NK-92 treated with Interleukin-12 subunit alpha and Interleukin-12 subunit beta, amount 100 ng/mL, for 24 hours (cell line): ENCODE measurements at regions not wholly inside any gene's neighbourhood (a gene's known extent, or its start where the extent isn't known, plus 50 kb on each side); places are given as distances from the start of the nearest gene placed in this dataset.

Experiments used
- DNase-seq: peaks from one replicate; lab custom pipeline; 2025; lab: John Stamatoyannopoulos, UW

DNA sequence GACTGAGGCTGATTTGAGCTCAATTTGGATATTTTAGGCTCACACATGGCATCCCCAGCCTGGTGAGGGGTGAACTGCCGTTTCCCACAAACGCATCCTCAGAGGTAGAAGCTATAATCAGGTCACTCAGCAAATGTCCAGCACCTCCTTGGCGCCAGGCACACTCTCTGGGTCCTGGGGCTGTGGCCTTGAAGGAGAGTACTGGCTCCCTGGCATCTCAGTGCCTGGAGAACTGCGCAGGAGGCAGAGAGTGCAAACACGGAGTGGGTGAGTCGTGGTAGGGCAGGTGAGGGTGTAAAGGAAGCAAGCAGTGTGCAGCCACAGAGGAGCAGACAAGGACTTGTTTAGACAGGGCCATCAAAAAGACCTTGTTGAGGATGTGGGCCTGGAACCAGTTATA, 224.0 kb upstream of the ZNF32 start:
- no peak for DNase-seq

DNA sequence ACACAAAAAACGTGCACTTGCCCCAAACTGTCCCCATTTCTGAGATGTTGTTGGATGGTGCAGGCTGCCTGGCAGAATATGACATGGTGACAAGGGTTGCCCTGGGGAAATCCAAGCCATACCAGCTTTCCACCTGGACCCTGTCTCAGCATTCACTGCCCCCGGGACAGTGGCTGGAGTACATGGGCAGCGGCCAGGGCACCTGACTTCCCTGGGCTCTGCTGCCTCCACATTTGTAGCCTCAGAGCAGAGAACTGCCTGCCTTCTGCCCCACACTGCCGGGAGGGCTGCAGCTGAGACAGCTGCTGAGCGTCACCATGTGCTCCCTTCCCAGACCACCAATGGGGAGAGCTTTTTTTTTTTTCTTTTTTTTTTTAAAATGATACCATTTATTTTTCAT, 222.9 kb upstream of the ZNF32 start:
- DNase-seq, result no peak

DNA sequence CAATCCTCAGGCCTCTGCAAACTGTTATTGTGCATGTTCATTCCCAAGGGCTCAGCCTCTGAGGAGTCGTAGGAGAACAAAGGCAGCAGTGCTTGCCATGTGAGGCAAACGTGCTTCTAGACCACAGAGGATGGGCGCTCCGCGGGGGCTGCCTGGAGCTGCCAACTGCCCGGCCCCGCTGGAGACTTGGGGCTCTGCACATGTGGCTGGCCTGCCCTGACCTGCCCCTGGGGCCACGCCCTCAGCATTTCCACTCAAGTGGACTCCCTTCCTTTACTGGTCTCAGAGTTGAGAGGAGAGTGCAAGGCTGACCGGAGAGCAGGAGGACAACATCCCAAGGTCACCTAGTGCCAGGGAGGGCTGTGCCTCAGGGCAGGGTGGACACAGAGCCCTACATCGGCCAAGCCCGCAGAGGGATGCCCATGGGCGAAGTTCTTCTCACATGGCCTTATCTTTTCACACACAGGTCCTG, 222.3 kb upstream of the ZNF32 start:
- DNase-seq, result no peak

DNA sequence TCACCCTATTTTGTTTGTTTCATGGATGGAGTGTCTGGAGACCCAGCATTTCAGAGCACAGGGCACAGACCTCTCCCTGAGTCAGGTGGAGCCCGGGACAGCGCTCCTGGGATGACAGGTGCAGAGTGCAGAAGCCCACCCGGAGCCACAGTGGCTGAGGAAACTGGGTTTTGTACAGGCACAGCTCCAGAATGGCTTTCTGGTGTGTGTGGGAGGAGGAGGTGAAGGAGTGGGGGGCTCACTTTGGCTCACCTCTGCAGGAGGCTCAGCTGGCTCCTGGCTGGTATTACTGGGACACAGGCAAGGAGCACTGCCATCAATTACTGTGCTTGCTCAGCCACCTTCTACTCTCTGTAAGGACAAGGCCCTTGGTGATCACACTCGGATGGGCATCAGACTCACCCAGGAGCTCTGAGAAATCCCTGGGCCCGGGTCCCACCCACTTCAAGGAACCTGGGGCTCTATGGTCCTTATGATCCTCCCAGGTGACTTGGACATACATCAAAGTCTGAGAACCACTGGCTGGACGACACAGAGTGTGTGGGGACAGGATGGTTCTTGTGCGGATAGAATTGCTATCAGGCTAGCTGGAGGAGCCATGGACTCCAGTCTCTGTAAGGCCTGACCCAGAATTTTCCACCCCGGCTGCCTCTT, 221.1 kb upstream of the ZNF32 start:
- no peak for DNase-seq

DNA sequence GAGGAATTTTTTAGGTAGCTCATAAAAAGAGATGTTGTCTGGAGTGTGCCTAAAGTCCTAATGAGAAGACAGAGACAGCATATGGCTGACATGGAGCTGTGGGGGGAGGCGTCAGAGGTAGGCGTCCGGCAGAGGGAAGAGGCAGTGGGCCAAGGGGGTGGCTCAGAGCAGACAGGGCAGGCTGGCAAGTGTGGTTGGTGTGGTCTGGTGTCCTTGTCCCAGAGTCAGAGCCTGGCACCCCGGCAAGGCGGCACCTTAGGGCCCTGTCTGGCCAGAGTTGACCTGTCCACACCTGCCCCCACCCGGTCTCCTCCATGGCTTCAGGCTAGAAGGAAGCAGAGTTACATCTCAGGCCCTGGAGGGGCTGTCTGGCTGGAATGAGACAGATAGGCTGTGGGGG, 220.3 kb upstream of the ZNF32 start:
- no peak for DNase-seq

DNA sequence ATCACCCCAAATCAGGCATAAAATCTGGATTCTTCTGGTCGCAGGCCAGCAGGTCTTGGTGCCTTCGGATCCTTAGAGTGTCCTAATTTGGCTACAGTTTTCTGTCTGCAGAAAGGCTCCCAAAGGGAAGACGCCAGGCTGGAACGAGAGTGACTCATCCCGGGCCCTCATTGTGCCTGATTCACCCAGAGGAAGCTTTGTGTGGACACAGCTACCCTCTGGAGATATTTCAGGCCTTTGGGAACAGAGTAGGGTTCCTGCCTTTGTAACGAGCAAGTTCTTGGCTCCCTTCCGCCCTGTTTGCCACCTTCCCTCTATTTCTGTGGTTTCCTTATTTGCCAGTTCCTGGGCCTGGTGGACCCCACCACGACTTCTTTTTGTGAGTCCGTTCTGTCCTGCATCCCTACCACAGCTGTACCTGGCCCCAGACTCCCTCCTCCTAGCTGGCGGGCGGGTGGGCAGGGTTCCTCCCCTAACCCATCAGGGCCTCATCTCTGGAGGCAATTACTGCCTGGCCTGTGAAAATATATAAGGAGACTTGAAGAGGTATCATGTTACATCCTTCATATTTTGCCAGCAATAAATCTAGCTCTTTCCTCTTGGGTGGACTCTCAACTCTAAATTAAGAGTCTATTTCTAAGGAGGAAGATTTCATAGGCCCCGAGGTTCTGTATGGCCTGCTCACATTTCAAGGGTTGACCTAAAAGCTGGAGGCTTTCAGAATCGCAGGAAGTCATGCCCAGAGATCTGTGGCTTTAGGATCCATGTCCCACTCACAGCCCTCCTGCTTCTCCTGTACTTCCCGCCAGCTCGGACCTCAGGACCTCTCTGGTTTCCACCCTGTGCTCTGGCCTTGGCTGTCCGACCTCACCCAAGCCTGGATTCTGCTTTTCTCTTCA, 219.2 kb upstream of the ZNF32 start:
- no peak for DNase-seq

DNA sequence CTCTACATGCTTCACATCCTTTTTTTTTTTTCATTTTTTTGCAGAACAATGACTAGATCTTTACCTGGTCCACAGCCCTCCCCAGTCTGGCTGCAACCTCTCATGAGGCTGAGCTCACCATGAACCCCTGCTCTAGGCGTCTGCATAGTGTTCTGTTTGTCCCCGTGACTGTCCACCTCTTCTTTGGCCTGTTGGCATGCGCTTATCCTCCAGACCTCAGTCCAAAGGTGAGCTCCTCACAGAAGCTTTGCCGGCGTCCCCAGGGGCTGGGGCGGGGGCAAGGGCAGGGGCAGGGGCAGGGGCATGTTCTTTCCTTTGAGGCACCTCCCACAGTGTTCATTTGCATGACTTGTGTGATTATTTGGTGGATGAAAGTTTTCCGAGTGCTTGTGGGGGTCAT, 218.4 kb upstream of the ZNF32 start:
- no peak for DNase-seq

DNA sequence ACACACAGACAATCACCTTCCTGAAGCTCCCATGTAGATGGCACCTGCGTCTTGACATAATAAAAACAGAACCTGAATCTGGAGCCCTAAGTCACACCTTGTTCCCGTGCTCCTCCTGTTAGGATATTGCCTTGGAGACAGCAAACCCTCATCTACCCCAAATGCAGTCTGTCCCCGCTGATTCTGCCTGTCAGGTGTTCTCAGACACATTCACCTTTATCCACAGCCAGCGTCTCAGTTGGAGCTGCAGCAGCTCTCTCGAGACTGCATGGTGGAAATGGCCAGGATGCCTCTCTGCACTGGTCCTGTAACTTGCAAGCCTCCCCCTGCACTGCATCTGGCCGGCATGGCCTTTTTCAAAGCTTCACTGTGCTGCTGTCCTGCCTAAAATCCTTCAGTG, 218.0 kb upstream of the ZNF32 start:
- DNase-seq, result no peak

DNA sequence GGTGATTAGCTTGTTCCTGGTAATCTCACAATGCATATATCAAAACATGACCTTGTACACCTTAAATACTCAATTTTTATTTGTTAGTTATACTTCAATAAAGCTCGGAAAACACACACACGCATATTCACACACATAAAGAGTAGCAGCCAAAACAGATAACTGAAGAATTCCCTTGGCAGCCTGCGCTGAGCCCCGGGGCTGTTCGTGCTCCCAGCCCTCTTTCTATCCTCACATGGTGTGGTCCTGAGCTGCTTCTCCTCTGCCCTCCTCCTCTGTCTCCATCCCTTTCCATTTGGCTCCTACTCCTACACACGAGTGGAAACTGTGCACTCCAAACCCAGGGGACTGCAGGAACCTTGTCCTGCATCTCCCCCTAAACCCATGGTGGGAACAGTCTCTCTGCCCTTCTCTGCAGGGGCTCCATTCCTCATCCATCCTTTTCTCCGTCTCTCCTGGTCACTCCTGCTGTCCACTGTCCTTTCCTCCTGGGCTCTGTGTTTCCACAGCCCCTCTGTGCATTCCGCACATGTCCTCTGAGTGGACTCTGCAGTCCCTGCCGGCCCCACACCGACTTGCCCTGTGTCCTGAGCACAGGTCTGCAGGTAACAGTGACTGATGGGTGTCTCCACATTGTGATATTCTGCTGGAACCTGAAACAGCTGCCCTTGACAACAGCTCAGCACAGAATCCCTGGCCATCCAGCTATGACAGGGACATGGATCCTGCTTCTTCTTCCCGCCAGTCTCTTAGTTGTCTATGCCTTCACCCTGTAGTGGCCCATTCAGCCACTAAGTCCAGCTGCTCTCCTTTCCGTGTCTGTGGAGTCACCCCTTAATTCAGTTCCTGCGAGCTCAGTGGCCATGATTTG, 216.8 kb upstream of the ZNF32 start:
- no peak for DNase-seq

DNA sequence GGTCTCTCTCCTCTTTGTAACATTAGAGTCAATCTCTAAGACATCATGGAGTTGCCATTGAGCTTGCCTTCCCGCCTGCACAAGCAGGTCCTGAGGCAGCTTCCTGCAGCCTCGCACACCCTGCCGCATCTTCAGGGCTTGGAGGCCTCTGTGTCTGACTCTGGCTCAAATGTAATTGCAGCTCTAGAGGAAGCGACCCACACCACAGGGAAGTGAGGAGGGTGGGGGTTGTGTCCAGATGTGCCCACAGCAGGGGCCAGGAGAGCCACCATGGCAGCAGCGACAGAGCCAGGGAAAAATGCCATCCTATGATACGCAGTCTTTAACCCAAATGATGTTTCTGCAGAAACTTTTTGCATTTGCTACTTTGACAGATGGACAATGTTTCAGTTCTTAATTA, 216.0 kb upstream of the ZNF32 start:
- DNase-seq, result no peak

DNA sequence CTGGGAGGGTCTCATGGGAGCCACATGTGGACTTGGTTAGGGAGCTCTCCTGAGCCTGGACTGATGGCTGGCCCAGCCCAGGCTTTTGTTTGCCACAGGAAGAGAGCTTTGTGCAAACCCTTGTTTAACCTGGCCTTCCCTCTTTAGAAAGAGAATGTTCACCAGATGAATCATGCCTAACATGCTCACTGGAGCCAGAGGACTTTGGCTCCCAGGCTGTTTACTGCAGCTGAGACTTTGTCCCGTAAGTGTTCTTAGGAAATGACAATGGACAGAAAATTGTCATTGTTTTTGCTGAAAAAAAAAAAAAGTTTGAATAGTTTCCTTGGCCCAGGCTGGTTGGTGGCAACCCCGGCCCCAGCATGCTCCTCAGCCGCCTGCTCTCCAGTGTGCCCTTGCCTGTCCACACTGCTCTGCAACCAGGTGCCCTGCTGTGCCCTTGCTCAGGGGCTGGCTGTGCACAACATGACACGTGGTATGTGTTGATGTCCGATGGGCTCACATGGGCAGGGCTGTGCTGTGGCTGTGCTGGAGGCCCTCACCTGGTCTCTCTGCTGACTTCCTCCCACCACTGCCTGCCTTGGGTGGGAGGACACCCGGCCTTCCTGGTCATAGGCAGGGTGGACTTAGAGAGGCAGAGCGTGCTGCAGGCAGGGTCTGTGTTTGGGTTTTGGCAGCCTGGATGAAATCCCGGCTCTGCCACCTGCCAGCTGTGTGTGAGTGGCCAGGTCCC, 215.3 kb upstream of the ZNF32 start:
- DNase-seq, result no peak

DNA sequence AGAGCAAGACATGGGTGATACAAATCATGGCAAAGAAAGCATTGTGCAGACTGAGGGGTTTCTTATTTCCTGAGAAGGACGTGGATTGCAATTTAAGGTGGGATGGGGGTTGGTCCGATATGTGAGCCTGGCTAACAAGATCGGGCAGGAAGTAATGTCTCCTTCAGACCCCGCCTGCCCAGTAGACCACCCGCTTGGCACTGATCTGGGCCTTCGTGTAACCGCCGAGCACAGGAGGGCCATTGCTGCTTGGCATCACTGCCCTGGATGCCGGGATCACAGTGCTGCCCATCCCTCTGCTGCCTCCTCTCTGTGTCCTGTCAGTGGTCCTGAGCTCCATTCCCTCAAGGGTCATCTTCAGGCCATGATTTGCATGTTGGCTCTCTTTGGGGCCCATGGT, 214.6 kb upstream of the ZNF32 start:
- DNase-seq, result no peak

DNA sequence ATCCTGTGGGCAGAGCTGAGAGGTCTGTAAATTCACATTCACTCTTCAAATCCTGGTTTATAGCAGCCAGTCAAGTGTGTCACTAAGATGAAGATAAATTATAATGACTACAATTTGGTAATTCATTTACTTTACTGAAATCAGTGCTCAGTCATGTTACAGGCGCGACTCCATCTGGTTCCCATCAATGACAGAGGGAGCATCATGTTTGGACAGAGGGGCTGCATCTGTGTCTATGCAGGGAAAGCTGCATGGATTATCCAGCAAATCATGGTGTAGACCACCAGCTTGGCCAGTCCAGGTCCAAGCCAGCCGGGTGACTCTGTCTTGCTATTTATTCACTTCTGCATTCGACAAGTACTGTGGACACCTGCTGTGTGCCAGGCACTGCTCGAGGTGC, 214.1 kb upstream of the ZNF32 start:
- no peak for DNase-seq

DNA sequence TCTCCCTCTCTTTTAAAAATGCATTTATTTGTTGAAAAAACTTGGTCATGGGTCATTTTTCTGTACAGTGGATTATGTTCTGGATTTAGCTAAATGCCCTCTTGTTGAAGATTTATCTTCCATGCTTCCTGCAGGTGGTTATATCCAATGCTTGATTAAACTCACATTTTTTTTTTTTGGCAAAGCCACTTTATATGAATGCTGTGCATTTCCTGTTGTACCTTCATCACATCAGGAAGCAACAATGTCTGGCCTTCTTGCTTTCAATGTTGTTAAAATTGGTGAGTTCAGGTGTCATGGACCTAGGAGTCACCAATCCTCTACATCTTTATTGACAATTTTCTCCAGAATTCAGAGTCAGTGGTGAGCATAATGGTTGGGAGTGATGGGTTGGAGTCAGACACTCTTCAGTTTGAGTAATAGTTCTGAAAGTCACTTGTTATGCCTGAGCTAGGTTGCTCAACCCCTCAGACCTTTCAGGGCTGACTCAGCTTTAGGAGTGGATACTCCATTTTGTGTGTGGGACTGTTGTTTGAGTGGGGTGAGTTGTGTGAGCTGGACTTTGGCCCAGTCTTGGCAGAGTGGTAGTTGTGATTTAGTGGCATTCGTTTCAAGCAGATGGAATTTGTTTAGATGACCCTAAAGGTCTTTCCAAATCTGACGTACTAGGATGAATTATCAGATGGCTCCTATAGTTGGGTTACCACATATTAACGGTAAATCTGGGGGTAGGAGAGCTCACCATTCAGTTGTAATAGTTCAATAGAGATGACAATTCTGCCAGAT, 213.5 kb upstream of the ZNF32 start:
- DNase-seq, result no peak

DNA sequence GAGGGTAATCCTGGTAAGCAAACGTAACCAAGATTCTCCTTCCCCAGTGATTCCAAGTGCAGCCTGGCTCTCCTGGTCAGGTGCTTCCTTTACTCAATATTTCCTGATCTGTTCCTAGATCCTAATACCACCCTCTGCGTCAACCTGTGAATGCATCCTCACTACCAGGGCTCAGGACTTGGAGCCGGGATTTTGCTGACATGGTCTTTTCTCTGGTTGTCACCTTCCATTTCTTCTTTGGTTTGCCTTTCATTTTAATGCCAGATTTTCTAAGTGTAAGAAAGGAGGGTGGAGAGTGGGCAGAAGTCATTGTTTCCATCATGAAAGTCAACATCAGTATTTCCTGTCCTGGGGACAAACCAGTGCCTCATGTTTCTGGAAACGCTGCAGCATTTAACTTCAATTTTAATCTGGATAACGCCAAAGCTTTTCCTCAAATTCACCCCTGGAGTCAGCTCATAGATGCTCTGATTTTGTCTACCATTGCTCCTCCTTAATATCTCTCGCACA, 210.4 kb upstream of the ZNF32 start:
- no peak for DNase-seq

DNA sequence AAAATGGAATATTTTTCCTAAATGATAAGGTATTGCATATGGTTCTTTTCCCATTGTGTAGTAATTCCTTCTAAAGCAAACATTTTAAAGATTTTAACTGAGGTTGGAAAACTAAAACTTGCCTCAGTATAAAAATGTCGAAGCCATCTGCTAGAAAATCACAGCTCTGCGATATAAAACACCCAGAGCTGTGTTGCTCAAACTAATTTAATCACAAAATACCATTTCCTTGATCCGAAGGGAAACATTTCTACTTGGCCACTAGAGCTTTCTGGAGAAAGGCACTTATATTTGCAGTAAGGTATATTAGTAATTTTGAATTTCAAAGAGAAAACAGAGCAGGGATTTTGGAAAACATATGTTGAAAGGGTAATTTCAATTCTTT, 209.2 kb upstream of the ZNF32 start:
- DNase-seq, result no peak

DNA sequence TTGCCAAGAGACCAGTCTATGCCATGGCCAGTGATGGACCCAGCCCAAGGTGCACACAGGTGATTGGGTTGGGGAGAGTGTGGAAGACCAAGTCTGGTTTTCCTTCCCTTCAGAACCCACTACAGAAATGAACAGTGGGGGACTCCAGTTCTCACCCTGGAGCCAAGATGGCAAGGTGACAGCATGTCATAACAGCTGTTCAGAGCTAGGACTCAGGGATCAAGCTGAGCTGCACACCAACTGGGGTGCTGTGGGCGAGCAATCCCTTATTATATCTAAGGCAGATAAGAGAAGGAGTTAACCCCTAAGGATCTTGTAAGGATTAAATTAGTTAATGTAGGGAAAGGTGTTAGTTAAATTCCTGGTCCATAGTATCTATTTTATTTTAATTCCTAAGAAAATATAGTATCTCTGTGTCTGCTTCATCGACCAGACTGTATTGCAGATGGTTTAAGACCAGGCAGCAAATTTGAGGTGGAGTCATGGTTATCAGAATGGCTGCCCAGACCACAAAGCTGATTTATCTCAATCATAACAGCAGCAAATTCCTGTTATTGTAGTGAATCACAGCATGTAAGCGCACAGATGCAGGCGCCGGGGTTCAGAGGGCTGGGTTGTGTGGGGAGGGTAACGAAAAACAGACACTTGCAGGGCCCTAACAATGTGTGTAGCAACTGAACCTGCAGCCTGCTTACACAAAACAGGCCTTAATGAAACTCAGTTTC, 208.7 kb upstream of the ZNF32 start:
- no peak for DNase-seq

DNA sequence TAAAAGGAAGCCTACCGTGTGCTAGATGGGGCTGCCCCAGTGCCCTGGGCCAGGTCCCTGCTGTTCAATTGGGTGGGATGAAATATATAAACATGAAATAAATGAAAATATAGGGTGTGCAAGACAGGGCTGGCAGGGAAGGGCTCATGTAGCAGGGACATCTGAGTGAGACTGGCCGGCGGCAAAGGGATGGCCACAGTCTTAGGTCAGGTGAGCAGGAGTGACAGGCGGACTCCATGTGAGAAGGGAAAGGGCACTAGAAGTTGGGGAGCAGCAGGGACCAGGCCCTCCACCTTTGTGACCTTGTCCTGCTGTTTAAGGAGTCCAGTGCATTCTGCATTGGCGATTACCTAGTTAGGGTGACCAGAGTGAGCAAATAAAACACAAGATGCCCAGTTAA, 207.6 kb upstream of the ZNF32 start:
- DNase-seq, result no peak

DNA sequence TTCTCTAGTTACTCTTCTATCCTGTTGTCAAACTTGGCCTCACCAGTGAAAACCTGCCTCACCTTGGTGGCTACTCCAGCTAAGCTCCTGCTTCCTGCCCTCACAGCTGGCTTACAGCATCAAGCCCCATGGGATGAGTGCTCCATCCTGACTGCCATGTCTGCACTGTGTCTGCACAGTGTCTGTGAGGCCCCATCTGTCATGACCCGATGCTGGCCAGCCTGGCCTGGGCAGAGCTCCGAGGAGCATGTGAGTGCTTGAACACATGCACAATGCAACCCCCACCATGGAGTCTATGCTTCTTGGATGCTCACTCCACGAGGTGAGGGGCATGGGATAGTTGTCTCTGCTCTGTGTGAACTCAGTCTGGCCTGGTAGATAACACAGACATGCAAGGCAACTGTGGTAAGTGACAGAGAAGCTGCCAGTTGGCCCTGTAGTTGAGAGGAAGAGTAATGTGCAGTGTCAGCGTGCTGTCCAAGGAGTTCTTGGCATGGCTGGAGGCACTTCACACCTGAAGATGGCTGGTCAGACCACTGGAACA, 207.1 kb upstream of the ZNF32 start:
- DNase-seq, result no peak

DNA sequence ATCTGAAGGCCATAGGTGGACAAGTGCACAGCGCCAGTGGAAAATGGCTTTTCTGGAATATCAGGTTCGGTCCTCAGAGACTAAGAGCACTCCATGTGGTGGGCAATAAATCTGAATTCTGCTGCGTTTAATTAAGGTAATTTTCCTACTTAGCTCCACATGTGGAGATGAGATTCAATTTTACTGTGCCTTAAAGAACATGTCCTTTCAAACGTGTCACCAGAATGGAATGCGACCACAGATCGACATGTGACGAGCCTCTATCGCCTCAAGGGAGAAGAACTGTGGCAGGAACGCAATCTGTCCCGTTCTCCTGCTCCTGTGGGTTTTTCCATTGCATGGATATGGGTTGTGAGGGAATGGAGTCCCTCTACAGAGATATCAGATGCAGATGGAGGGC, 205.3 kb upstream of the ZNF32 start:
- no peak for DNase-seq
